IMR-90 (cell line): ENCODE measurements at regions not wholly inside any gene's neighbourhood (a gene's known extent, or its start where the extent isn't known, plus 50 kb on each side); places are given as distances from the start of the nearest gene placed in this dataset.

Experiments
- ATAC-seq: fragments of 200-7000 bp; cut with Tn5 transposase; 2 replicates; pipeline ENCODE4 v1.9.1; 2020; ENCODE audit warnings: low read depth, mild to moderate bottlenecking, moderate library complexity
- BruUV-seq: library from RNA; stranded (reverse); fragments of 400-500 nt; replicated peaks from 2 replicates; lab custom pipeline; 2021; lab: Mats Ljungman, UMichigan
- CTCF ChIA-PET: fragments of 300-600 bp; formaldehyde crosslinking; extraction: SDS; loops from one replicate; lab custom pipeline; 2021; ENCODE audit warnings: antibody characterized with exemption; lab: Yijun Ruan, JAX
- POLR2A ChIA-PET: fragments of 300-600 bp; sonication (Branson Sonifier 250); formaldehyde crosslinking; loops from one replicate; lab custom pipeline; 2022; ENCODE audit warnings: antibody characterized with exemption; ENCODE audit not compliant: unreplicated experiment; lab: Charles Lee
- DNase-seq: peaks from one replicate; pipeline ENCODE4 v3.0.0; 2013
- H2AFZ ChIP-seq: replicated peaks from 2 replicates; pipeline ENCODE3; 2013; ENCODE audit warnings: low read length, mild to moderate bottlenecking; ENCODE audit not compliant: poor library complexity
- H2AK5ac ChIP-seq: 2 replicates; pipeline ENCODE4 v1.6.1; 2013; ENCODE audit warnings: low read depth, low read length, inconsistent platforms
- H2AK9ac ChIP-seq: replicated peaks from 2 replicates; pipeline ENCODE3; 2013; ENCODE audit warnings: mild to moderate bottlenecking, low read depth, low read length, moderate library complexity; ENCODE audit not compliant: poor library complexity
- H2BK120ac ChIP-seq: 2 replicates; pipeline ENCODE4 v1.6.1; 2013; ENCODE audit warnings: low read depth, low read length, inconsistent platforms
- H2BK15ac ChIP-seq: 3 replicates; pipeline ENCODE4 v1.6.1; 2013; ENCODE audit warnings: low read depth, low read length, inconsistent platforms
- H2BK20ac ChIP-seq: 2 replicates; pipeline ENCODE4 v1.6.1; 2013; ENCODE audit warnings: low read depth, mild to moderate bottlenecking, inconsistent platforms, low read length, moderate library complexity
- H2BK5ac ChIP-seq: 2 replicates; pipeline ENCODE4 v1.6.1; 2013; ENCODE audit warnings: mild to moderate bottlenecking, low read depth, low read length, inconsistent platforms; ENCODE audit not compliant: poor library complexity, severe bottlenecking
- H3K14ac ChIP-seq: replicated peaks from 2 replicates; pipeline ENCODE4 v1.6.1; 2013; ENCODE audit warnings: low read depth, low read length, inconsistent platforms
- H3K18ac ChIP-seq: 2 replicates; pipeline ENCODE4 v1.6.1; 2013; ENCODE audit warnings: low read depth, low read length, control low read depth
- H3K23ac ChIP-seq: 2 replicates; pipeline ENCODE4 v1.6.1; 2013; ENCODE audit warnings: low read depth, low read length, inconsistent platforms
- H3K27ac ChIP-seq: 2 replicates; pipeline ENCODE4 v1.5.1; 2013; ENCODE audit warnings: mild to moderate bottlenecking, control low read depth, low read length; ENCODE audit not compliant: insufficient read depth
- H3K27me3 ChIP-seq: 2 replicates; pipeline ENCODE4 v1.6.1; 2013; ENCODE audit warnings: low read length; ENCODE audit not compliant: control insufficient read depth, insufficient read depth
- H3K36me3 ChIP-seq: 2 replicates; pipeline ENCODE4 v1.6.1; 2013; ENCODE audit warnings: low read length, mixed read lengths; ENCODE audit not compliant: control insufficient read depth, insufficient read depth
- H3K4ac ChIP-seq: 2 replicates; pipeline ENCODE4 v1.6.1; 2013; ENCODE audit warnings: low read depth, low read length, inconsistent platforms
- H3K4me1 ChIP-seq: 2 replicates; pipeline ENCODE4 v1.6.1; 2013; ENCODE audit warnings: low read length, mixed read lengths; ENCODE audit not compliant: control insufficient read depth, insufficient read depth
- H3K4me2 ChIP-seq: 2 replicates; pipeline ENCODE4 v1.6.1; 2013; ENCODE audit warnings: low read depth, mild to moderate bottlenecking, control low read depth, low read length, moderate library complexity
- H3K4me3 ChIP-seq: 2 replicates; pipeline ENCODE4 v1.5.1; 2013; ENCODE audit warnings: low read depth, mild to moderate bottlenecking, control low read depth, low read length, moderate library complexity; ENCODE audit not compliant: insufficient read depth
- H3K56ac ChIP-seq: 2 replicates; pipeline ENCODE4 v1.6.1; 2013; ENCODE audit warnings: low read length, inconsistent platforms; ENCODE audit not compliant: insufficient read depth; ENCODE audit errors: extremely low read depth
- H3K79me1 ChIP-seq, 2 experiments: 2 replicates each; pipeline ENCODE4 v1.6.1; 2013; ENCODE audit warnings: low read length in 2 of 2, inconsistent platforms in 1 of 2, low read depth in 1 of 2
- H3K9ac ChIP-seq: 2 replicates; pipeline ENCODE4 v1.6.1; 2013; ENCODE audit warnings: low read depth, low read length, control low read depth
- H3K9me1 ChIP-seq: 2 replicates; pipeline ENCODE4 v1.6.1; 2013; ENCODE audit warnings: low read length, inconsistent platforms; ENCODE audit not compliant: insufficient read depth
- H3K9me3 ChIP-seq: 2 replicates; pipeline ENCODE4 v1.6.1; 2013; ENCODE audit warnings: low read length; ENCODE audit not compliant: control insufficient read depth, insufficient read depth
- H4K20me1 ChIP-seq: 2 replicates; pipeline ENCODE4 v1.6.1; 2013; ENCODE audit warnings: low read length, inconsistent platforms; ENCODE audit not compliant: insufficient read depth
- H4K5ac ChIP-seq: 2 replicates; pipeline ENCODE4 v1.6.1; 2013; ENCODE audit warnings: mild to moderate bottlenecking, low read depth, low read length, control low read depth
- H4K8ac ChIP-seq, 2 experiments: 2 replicates each; pipeline ENCODE4 v1.6.1; 2013; ENCODE audit warnings: low read depth in 2 of 2, low read length in 2 of 2, control low read depth in 1 of 2, inconsistent platforms in 1 of 2
- H4K91ac ChIP-seq: 2 replicates; pipeline ENCODE4 v1.6.1; 2013; ENCODE audit warnings: low read depth, low read length, inconsistent platforms; ENCODE audit not compliant: insufficient read depth
- BHLHE40 ChIP-seq: fragments of 150-350 bp; IDR thresholded peaks from 2 replicates; pipeline ENCODE4 v1.6.1; 2016; ENCODE audit warnings: mild to moderate bottlenecking, low read depth, low read length
- CEBPB ChIP-seq: IDR thresholded peaks from 2 replicates; pipeline ENCODE4 v1.6.1; 2012; ENCODE audit warnings: low read depth, low read length, improper control_type of control experiment
- ELK1 ChIP-seq: fragments of 150-350 bp; IDR thresholded peaks from 2 replicates; pipeline ENCODE4 v1.6.1; 2016; ENCODE audit warnings: low read depth, mild to moderate bottlenecking, low read length, moderate library complexity, borderline replicate concordance
- FOS ChIP-seq: fragments of 150-350 bp; IDR thresholded peaks from 2 replicates; pipeline ENCODE4 v1.6.1; 2016; ENCODE audit warnings: low read depth, low read length
- NFE2L2 ChIP-seq: fragments of 150-350 bp; IDR thresholded peaks from 2 replicates; pipeline ENCODE4 v1.6.1; 2016; ENCODE audit warnings: low read depth, mild to moderate bottlenecking, low read length
- RAD21 ChIP-seq: IDR thresholded peaks from 2 replicates; pipeline ENCODE4 v1.6.1; 2012; ENCODE audit warnings: low read length, improper control_type of control experiment
- WGBS, 2 experiments: methylation state at CpG; one replicate each; pipeline versions ENCODE4 v1.1.5 to v1.1.7; 2013; ENCODE audit warnings: missing lambda C conversion rate in 2 of 2; ENCODE audit not compliant: insufficient read length in 1 of 2; ENCODE audit errors: extremely low coverage in 2 of 2; 5-methylcytosine and 5-hydroxymethylcytosine counted together
- dilution Hi-C: fragments of 300-500 bp; cut with HindIII; formaldehyde crosslinking; loops from one replicate; pipeline ENCODE4 v1.14.3; 2018; ENCODE audit warnings: low sequenced_read_pairs; ENCODE audit not compliant: unreplicated experiment
- in situ Hi-C: fragments of 300-500 bp; cut with MboI; formaldehyde crosslinking; loops from 3 replicates; pipeline ENCODE4 v1.14.3; 2019; ENCODE audit warnings: low sequenced_read_pairs, inconsistent platforms, mixed read lengths
- intact Hi-C: fragments of 100-400 bp; cut with micrococcal nuclease; formaldehyde crosslinking; loops from 2 replicates; pipeline ENCODE4 v1.10.0; 2022
- TF ChIP-seq, protein P1 (sequence below): fragments of 150-350 bp; IDR thresholded peaks from 2 replicates; pipeline ENCODE4 v1.6.1; 2017; ENCODE audit warnings: mild to moderate bottlenecking, antibody characterized with exemption, low read length, low read depth

DNA sequence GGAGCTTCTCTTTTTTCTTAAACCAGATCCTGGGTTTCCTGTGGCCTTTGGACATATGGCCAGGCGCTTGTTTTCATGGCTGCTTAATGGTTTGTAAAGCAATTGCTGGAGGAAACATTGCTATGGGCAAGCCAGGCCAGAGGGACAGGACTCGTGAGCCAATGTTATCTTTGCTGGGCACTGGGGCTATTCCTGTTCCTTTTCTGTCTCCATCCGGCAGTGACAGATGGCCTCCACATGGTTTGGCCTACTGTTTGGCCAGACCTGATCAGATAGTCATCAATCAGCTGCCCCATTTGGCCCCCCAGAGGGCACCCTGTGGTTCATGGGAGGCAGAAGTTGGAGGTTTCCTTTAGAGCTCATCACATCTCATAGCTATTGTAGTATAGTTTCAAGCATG, 326.1 kb upstream of the ROPN1 start:
- no peak overlapping the region for H2AK9ac ChIP-seq
- in situ Hi-C loops = no loop called here

More for the DNA sequence above, 326.1 kb upstream of the ROPN1 start:
- no peak overlapping the region for H3K23ac ChIP-seq
- no peak for TF ChIP-seq BHLHE40
- TF ChIP-seq, protein P1, sequence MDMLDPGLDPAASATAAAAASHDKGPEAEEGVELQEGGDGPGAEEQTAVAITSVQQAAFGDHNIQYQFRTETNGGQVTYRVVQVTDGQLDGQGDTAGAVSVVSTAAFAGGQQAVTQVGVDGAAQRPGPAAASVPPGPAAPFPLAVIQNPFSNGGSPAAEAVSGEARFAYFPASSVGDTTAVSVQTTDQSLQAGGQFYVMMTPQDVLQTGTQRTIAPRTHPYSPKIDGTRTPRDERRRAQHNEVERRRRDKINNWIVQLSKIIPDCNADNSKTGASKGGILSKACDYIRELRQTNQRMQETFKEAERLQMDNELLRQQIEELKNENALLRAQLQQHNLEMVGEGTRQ = no peak
- no peak for TF ChIP-seq RAD21
- TF ChIP-seq NFE2L2 = no peak
- no peak for TF ChIP-seq FOS
- no peak for TF ChIP-seq CEBPB
- TF ChIP-seq ELK1 = no peak
- no peaks in the 10 kb centered on the region for H3K36me3 ChIP-seq
- intact Hi-C loops (no loop called here), dilution Hi-C loops (no loop called here)
- no peak overlapping the region for H2BK5ac ChIP-seq
- no peaks in the 10 kb centered on the region; the same call in 1 of the 2 replicates for H3K4me1 ChIP-seq
- POLR2A ChIA-PET = no interaction called here
- H4K5ac ChIP-seq = no peak overlapping the region
- DNase-seq = no peak
- H3K9ac ChIP-seq = no peak overlapping the region
- H2BK15ac ChIP-seq = no peak overlapping the region
- no peak overlapping the region for H3K14ac ChIP-seq
- H3K27me3 ChIP-seq = peaks cover 2% of the 10 kb centered on the region
- no peak overlapping the region for H3K18ac ChIP-seq
- no TSS peak for BruUV-seq
- H3K4me3 ChIP-seq = no peak overlapping the region
- no peak overlapping the region for H3K56ac ChIP-seq
- H3K4ac ChIP-seq = no peak overlapping the region
- H3K27ac ChIP-seq = no peak overlapping the region
- H3K4me2 ChIP-seq = no peak overlapping the region
- CTCF ChIA-PET = interaction anchor here (1.2 kb wide), 1 partner anchor 594 kb away, joined by 3 read pairs; no protein-coding TSS in a partner anchor
- no peak; the same call in 1 of the 2 replicates for ATAC-seq
- no peak overlapping the region for H4K91ac ChIP-seq
- H3K9me3 ChIP-seq = no peaks in the 10 kb centered on the region
- H2BK20ac ChIP-seq = no peak overlapping the region
- H3K79me1 ChIP-seq = no peaks in the 10 kb centered on the region
- no peak overlapping the region for H2BK120ac ChIP-seq
- no peak overlapping the region for H4K8ac ChIP-seq
- H3K9me1 ChIP-seq = no peaks in the 10 kb centered on the region
- 100% methylated on average over 1 of the region's 3 CpGs; no CpG with 5 or more reads in 1 of the 2 experiments for WGBS, 2 experiments
- H2AFZ ChIP-seq = no peak overlapping the region
- no peaks in the 10 kb centered on the region for H4K20me1 ChIP-seq
- H2AK5ac ChIP-seq = no peak overlapping the region
